Inferior parietal cortex (tissue), 1 donor: ENCODE measurements at regions not wholly inside any gene's neighbourhood (a gene's known extent, or its start where the extent isn't known, plus 50 kb on each side); places are given as distances from the start of the nearest gene placed in this dataset.

ENCODE experiments used
- DNase-seq: peaks from one replicate; pipeline ENCODE4 v3.0.0-alpha.2; 2016; ENCODE audit errors: extremely low spot score

DNA sequence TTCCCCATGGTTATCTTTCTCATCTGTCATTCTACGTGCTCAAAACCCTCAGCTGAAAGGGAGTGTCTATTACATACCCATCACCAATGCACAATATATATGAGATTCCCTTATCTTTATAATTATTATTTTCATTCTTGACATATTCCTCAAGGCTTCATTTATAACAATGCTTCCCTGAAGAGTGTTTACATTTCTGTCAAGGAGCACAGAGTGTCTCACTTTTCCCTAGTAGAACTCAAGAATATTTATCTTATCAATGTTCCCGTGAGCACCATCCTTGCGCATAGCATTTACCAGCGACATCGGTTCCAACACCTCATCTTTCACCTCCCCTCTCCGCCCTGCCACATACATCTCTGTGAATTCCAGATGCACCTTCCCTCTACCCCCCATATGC, 250.6 kb downstream of the PLA2G4A start:
- no peak for DNase-seq

DNA sequence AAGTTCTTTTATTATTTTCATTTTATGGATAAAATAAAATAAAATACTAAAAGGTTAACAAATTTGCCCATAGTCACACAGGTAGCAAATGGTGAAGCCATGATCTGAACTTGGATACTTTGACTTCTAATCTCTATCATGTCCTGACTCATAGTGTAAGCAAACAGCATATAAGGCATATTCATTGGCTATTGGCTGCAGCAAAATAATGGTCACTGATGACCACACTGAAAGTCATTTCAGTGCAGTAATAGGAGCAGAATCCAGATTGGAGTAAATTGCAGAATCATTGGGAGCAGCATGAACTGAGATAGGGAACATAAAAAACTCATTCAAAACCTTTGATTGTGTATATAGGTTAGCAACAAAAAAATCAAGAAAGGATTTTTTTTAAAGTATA, 262.9 kb downstream of the PLA2G4A start:
- DNase-seq = no peak

- no peak for DNase-seq
Observed at GRCh38 chr1:187092104-187092503, 263.4 kb downstream of the PLA2G4A start.

- no peak for DNase-seq
Observed at GRCh38 chr1:187096689-187097088, 267.9 kb downstream of the PLA2G4A start.

GRCh38 chr1:187110351-187110750, 281.6 kb downstream of the PLA2G4A start:
- no peak for DNase-seq

DNA sequence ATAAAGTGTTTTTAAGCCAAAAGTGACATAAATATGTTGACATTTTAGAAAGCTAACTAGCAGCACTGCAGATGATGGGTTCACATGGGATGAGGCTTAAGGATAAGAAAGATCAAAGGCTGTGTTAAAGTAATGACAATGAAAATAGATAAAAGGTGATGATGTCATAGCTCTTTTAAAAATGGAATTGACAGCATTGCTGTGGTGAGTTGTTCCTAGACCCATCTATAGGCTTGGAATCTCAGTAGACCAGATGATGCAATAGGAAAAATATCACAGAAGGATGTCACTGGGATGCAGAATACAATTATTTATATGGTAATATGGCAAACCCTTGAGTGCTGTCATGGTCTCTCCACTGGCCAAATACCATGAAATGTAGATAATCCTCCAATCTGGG, 286.0 kb downstream of the PLA2G4A start:
- DNase-seq = no peak

DNA sequence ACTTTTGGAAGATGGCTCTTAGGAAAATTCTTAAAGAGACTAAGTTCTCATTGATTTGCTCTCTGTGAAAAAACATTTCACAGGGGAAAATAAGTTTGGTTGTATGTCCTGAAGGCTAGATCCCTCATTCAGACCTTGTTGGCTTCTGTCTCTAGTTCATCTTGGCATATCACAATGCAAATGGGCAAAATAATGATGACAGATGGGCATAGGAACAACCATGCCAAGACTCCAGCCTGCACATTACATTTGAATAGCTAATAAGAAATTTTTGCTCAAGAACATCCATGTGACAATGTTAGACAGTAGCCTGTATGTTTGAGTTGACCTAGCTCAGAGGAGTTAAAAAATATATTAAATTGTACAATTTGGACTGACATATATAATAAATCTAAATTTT, 292.9 kb downstream of the PLA2G4A start:
- no peak for DNase-seq

- no peak for DNase-seq
Observed at GRCh38 chr1:187122566-187122965, 293.8 kb downstream of the PLA2G4A start.

GRCh38 chr1:187129132-187129531, 300.4 kb downstream of the PLA2G4A start:
- DNase-seq = no peak

- DNase-seq = no peak
Observed at GRCh38 chr1:187143783-187144182, 315.0 kb downstream of the PLA2G4A start.

DNA sequence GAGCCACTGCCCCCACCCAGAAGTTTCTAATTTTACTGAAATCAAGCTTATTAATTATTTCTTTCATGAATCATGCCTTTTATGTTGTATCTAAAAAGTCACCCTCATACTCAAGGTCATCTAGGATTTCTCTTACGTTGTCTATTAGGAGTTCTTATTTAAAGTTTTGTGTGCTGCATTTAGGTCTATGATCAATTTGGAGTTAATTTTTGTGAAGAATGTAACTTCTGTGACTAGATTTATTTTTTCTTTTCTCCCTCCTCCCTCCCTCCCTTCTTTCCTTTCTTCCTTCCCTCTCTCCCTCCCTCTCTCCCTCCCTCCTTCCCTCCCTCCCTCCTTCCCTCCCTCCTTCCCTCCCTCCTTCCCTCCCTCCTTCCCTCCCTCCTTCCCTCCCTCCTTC, 317.6 kb downstream of the PLA2G4A start:
- DNase-seq = no peak

DNA sequence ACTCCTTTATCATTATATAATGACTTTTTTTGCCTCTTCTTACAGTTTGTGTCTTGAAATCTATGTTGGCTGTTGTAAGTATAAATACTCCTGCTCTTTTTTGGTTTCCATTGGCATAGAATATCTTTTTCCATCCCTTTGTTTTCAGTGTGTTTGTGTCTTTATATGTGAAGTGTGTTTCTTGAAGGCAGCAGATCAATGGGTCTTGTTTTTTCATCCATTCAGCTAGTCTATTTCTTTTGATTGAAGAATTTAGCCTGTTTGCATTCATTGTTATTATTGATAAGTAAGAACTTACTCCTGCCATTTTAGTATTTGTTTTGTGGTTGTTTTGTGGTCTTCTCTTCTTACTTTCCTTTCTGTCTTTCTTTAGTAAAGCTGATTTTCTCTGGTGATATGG, 322.8 kb downstream of the PLA2G4A start:
- DNase-seq = no peak

GRCh38 chr1:187153047-187153446, 324.3 kb downstream of the PLA2G4A start:
- DNase-seq = no peak

DNA sequence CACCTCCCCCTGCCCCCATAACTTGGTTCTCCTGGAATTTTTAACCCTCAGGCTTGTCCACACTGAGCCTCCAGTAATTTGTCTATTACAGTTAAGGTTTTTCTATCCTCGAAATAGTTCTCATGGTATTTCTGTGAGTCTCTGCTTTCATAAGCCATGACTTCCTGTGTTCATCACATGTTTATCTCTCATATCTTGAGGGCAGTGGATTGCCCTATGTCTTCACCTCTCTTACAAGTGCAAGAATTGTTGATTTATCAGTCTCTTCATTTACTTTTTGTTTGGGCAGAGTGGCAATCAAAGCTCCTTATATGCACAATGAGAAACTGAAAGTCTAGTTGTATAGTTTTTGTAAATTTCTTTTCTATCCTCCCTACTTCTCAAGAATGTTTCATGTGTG, 328.4 kb downstream of the PLA2G4A start:
- no peak for DNase-seq

DNA sequence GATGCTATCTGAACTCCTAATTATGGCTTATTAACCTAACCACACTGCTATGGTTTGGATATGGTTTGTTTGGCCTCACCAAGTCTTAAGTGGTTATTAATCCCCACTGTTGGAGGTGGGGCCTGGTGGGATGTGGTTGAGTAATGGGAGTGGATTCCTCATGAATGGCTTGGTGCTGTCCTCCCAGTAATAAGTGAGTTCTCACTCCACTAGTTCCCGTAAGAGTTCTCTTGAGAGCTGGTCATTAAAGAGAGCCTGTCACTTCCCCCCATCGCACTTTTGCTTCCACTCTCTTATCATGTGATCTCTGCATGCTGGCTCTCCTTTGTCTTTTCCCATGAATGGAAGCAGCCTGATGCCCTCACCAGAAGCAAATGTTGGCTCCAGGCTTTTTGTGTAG, 328.8 kb downstream of the PLA2G4A start:
- DNase-seq = no peak

- DNase-seq = no peak
Observed at GRCh38 chr1:187167555-187167954, 338.8 kb downstream of the PLA2G4A start.

DNA sequence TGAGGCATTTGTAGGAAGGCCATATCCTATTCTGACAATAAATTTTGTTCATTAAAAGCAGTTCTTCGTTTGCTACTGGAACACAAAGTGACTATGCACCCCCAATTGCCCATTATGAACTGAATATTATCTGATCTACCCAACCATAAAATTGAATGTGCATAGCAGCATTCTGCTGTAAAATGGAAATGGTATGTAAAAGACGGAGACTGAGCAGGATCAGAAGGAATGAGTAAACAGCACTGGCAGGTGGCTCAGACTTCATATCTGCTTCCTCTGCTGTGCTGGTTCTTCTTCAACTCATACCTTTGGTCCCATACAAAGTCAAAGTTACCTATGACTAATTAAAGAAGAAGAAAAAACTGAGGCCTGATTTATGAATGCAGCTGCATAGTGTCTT, 339.5 kb downstream of the PLA2G4A start:
- DNase-seq = no peak

DNA sequence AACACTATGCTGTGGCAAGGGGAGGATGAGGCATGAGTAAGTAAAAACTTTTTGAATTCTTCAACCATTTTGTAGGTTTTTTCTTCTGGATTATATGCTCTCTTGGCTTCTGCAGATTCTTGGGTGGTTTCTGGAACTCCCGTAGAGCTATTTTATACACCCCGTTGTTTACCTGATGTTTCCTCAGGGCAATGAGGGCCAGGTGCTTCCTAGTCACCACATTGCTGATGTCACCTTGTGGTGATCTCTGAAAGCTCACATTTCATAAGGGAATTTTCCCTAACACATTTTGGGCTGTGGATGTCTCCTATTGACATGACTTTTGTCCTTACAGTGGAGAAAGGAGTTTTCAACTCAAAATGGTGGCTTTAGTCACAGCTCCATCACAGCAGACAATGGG, 356.6 kb downstream of the PLA2G4A start:
- no peak for DNase-seq

DNA sequence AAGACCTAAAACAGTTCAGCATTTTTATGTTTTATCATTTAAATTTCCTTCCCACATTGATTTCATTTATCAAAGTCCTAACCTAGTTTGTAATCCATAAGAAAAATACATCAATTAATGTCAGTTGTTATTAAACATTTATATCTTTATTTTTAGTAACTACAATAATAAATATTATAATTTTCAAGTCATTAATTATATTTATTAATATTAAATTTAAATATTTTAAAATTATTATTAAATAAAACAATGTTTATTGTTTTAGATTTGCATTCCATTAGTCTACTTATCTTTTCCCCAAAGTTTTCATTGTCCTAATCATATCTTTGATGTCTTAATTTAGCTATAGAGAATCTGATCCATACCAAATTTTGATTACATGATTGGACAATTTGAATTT, 368.9 kb downstream of the PLA2G4A start:
- no peak for DNase-seq

- DNase-seq = no peak
Observed at GRCh38 chr1:187203257-187203656, 374.5 kb downstream of the PLA2G4A start.

DNA sequence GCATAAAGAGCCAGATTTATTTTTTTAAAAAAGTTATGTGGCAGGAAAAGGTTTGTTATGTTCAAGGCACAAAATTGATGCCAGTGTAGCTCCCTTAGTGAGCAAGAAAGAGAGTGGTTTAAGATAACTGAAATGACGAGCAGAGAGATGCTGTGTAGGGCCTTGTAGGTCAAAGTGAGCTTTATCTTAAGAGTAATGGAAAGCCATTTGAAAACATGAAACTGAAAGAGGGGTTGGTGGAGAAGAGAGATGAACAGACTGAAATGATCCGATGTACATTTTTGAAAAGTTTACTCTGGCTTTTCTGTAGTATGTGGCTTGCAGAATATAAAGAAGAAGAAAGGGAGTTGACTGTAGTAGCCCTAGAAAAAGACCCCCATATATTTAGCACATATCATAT, 383.6 kb downstream of the PLA2G4A start:
- DNase-seq = no peak

GRCh38 chr1:187226396-187226795, 397.6 kb downstream of the PLA2G4A start:
- DNase-seq = no peak

- no peak for DNase-seq
Observed at GRCh38 chr1:187228790-187229189, 400.0 kb downstream of the PLA2G4A start.

GRCh38 chr1:187229496-187229895, 400.7 kb downstream of the PLA2G4A start:
- no peak for DNase-seq

GRCh38 chr1:187234706-187235105, 406.0 kb downstream of the PLA2G4A start:
- DNase-seq = no peak
